Choroid plexus epithelial cell (primary cell): ENCODE measurements at regions not wholly inside any gene's neighbourhood (a gene's known extent, or its start where the extent isn't known, plus 50 kb on each side); places are given as distances from the start of the nearest gene placed in this dataset.

Experiments used
- DNase-seq: peaks from one replicate; pipeline ENCODE4 v3.0.0-alpha.2; 2010; ENCODE audit warnings: low read depth
- H3K4me3 ChIP-seq: 2 replicates; pipeline ENCODE4 v1.5.1; 2011; ENCODE audit warnings: low read depth, mild to moderate bottlenecking, control low read depth, low read length, moderate library complexity
- CTCF ChIP-seq: conservative IDR thresholded peaks from 2 replicates; pipeline ENCODE4 v1.5.1; 2011; ENCODE audit warnings: low read depth, mild to moderate bottlenecking, control low read depth, inconsistent platforms, low read length, moderate library complexity

- H3K4me3 ChIP-seq = no peak overlapping the region
- no peak for DNase-seq
- no peak for TF ChIP-seq CTCF
Observed at GRCh38 chr2:118290411-118291250, 202.4 kb downstream of the INSIG2 start.

DNA sequence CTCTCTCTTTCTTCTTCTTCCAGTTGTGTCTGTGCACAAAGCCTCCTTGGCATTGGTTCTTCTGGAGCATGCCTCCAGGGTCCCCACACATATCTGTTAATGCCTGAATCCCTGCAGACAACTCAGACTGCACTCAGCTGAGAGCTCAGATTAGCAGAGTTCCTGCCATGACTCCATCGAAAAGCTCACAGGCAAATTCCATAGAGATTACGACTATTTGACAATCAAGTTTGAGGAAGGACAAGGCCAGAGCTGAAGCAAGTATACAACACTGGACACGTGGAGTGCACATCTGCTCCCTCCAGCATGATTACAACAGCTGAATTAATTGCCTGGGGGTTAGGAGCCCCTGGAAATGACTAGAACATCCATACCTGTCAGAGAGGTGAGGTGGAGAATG lies 190.7 kb downstream of the INSIG2 start:
- DNase-seq = no peak
- no peak for TF ChIP-seq CTCF
- H3K4me3 ChIP-seq = no peak overlapping the region

- no peak overlapping the region for H3K4me3 ChIP-seq
- no peak for DNase-seq
- TF ChIP-seq CTCF = peak; percentile 11
Observed at GRCh38 chr2:118278046-118278445, 189.8 kb downstream of the INSIG2 start.

- TF ChIP-seq CTCF = no peak
- DNase-seq = no peak
- H3K4me3 ChIP-seq = no peak overlapping the region
Observed at GRCh38 chr2:118274841-118275510, 186.7 kb downstream of the INSIG2 start.

DNA sequence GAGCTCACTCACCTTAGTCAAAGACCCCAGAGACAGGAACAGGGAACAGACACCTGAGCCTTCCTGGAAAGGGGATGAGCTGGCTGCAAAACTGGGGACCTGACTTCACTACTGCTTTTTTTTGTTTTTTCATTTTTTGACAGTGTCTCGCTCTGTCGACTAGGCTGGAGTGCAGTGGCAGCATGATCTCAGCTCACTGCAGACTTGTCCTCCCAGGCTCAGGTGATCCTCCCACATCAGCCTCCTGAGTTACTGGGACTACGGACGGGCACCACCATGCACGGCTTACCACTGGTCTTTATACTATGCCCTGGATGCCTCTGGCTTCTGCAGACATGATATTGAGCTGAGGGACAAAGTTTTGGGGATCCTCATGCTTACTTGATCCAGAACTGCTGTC lies 184.1 kb downstream of the INSIG2 start:
- TF ChIP-seq CTCF = no peak
- no peak overlapping the region for H3K4me3 ChIP-seq
- DNase-seq = no peak

- no peak for DNase-seq
- no peak for TF ChIP-seq CTCF
- H3K4me3 ChIP-seq = no peak overlapping the region
Observed at GRCh38 chr2:118269408-118270051, 181.3 kb downstream of the INSIG2 start.
